DND-41 (cell line): ENCODE measurements at regions not wholly inside any gene's neighbourhood (a gene's known extent, or its start where the extent isn't known, plus 50 kb on each side); places are given as distances from the start of the nearest gene placed in this dataset.

Experiments
- EZH2 ChIP-seq: IDR thresholded peaks from 3 replicates; pipeline ENCODE4 v1.6.1; 2012; ENCODE audit warnings: borderline replicate concordance, low read depth, mild to moderate bottlenecking, moderate library complexity, low read length, inconsistent platforms; ENCODE audit not compliant: severe bottlenecking
- TF ChIP-seq, protein P1 (sequence below): IDR thresholded peaks from 2 replicates; pipeline ENCODE4 v1.5.1; 2012; ENCODE audit warnings: borderline replicate concordance, low read length, moderate library complexity, mild to moderate bottlenecking; ENCODE audit not compliant: poor library complexity, severe bottlenecking; ENCODE audit errors: extremely low read depth

DNA sequence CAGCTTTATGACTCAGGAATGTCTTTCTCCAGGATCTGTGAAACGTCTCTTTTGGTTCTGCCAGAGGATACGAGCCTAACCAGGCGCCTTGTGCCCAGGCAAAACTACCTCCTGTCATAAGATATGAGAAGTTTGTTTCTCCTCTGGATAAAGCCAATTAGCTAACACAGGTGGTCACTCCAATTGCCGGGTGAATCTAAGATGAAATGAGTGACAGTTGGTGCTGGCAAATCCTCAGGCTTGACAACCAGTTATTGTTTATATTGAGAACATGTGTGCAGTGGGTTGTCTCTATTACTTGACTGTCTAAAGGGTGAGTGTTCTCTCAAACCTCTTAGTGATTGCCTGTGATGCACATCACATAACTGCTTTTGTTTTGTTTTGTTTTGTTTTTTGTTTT is 449.1 kb downstream of the XPNPEP1 start:
- TF ChIP-seq, protein P1, sequence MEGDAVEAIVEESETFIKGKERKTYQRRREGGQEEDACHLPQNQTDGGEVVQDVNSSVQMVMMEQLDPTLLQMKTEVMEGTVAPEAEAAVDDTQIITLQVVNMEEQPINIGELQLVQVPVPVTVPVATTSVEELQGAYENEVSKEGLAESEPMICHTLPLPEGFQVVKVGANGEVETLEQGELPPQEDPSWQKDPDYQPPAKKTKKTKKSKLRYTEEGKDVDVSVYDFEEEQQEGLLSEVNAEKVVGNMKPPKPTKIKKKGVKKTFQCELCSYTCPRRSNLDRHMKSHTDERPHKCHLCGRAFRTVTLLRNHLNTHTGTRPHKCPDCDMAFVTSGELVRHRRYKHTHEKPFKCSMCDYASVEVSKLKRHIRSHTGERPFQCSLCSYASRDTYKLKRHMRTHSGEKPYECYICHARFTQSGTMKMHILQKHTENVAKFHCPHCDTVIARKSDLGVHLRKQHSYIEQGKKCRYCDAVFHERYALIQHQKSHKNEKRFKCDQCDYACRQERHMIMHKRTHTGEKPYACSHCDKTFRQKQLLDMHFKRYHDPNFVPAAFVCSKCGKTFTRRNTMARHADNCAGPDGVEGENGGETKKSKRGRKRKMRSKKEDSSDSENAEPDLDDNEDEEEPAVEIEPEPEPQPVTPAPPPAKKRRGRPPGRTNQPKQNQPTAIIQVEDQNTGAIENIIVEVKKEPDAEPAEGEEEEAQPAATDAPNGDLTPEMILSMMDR: no peak
- TF ChIP-seq EZH2: no peak
